LoVo (cell line): ENCODE measurements at regions not wholly inside any gene's neighbourhood (a gene's known extent, or its start where the extent isn't known, plus 50 kb on each side); places are given as distances from the start of the nearest gene placed in this dataset.
"Not testable (repeated sequence)": the region's sequence is repeated elsewhere in the genome, so short reads cannot be mapped to it uniquely, and the experiment has no call there.

Experiments
- DNase-seq: peaks from one replicate; pipeline ENCODE4 v3.0.0-alpha.2; 2016; ENCODE audit warnings: low spot score

- no peak for DNase-seq
These were observed 81.4 kb downstream of the RERGL start for GRCh38 chr12:18008642-18009041.

DNA sequence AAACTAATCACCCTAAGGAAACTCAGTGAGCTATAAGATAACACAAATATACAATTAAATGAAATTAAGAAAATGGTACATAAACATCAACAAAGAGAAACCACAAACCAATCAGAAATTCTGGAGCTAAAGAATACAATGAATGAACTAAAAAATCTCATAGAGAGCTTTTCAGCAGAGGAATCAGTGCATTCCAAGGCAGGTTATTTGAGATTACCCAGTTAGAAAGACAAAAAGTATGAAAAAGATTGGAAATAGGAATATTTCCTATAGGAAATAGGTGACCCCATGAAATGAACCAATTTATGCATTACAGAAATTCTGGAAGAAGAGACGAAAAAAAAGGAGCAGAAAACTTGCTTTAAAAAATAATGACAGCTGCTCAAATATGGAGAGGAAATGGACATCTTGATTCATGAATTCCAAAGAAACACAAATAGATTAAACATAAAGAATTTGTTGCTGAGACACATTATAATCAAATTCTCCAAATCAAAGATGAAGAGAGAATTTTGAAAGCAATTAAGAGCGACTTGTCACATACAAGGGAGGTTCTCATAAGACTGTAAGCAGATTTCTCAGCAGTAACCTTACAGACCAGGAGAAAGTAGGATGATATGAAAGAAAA lies 90.7 kb downstream of the RERGL start:
- no peak for DNase-seq

DNA sequence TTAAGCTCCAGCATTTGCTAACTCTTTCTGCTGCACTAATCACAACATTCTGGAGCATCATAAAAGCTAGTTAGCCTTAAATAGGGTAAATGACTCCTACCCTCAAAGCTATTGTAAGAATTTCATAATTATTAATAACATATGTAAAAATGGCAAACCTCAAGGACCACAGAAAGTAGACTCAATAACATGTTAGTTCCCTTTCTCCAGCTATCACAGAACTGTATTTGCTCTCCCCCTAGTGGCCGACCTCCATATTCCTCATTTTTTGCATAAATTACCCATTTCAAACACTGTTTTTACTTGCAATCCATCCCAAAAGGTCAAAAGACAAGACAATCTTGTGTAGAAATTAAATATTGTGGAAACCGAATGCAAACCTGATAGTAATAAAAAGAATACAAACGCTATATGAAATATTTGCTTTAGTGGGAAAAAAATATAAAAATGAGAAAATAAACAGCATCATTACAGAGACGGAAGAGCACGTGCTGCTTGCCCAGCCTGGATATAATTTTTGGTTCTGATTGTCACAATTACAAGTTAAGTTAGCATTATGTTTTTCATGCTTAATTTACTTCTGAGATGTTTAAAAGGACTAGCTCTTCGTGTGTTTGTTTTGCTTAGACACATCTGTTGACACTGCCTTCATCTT lies 97.9 kb downstream of the RERGL start:
- DNase-seq: peak; percentile 56

DNA sequence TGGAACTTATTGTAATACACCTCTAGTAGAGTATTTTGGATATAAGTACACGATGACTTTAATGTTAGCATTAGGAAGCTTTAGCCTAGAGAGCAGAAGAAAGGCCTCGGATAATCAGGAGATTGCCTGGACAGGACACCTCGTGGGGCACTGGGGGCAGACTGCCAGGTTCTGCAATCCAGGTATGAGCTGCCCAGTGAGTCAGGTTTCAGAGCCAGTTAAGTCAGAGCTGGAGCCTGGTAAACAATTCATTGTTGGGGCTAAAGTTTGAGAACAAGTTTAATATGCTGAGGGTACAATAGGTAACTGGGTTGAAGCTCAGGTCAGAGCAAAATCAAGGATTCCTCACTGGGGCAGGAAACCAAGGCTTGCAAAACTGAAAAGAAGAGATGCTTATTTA lies 107.4 kb downstream of the RERGL start:
- DNase-seq: no peak

DNA sequence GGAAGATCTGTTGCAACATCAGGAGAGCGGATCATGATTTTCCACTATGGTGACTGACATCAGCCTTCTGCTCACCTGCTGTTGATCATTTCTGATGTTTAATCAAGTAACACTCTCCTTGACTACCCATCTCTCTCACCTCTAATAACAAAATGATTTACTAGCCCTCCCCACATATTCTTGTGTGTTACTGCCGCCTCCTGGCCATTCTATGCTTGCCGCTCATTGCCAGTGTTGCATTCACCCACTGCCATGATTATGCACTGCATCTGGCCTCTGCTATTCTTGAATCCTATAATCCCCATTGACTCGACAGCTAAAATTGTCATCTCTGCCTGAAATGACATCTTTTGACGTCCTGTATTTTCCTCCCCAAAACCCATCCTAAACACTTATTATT lies 113.8 kb downstream of the RERGL start:
- no peak for DNase-seq

- DNase-seq: no peak
These were observed 114.2 kb downstream of the RERGL start for GRCh38 chr12:17975763-17976162.

DNA sequence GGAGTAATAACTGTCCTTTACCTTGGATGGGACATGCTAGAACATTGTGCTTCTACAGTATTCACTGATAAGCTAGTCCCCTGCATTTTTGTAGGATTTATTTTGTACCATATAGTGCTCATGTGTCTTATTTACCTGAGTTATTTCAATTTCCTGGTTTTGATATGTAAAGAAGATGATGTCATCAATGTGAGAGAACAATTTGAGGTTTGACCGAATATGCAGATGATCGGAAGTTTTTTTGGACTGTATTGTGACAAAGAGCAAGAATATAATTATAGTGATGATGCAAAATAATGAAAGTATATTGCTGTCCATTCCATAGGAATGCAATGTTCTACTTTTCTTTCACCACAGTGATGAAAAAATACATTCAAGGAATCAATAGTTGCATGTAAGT lies 114.8 kb downstream of the RERGL start:
- DNase-seq: no peak

DNA sequence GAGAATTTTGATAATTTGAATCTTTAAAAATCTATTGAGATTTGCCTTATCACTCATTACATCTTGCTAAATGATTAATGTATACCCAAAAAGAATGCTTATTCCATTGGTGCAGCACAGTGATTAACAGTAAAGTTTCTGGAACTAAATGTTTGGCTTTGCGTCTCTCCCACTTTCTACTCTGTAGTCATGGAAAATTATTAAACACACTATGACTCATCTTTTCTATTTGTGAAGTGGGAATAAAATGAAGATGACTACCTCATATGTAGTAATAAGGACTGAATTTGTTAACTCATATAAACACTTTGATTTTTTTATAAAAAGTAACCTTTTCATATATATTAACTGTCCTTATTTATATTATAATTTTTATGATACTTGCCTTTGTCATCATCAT lies 118.1 kb downstream of the RERGL start:
- DNase-seq: no peak

GRCh38 chr12:17954788-17955187 lies 135.2 kb downstream of the RERGL start:
- DNase-seq: no peak

- no peak for DNase-seq
These were observed 139.1 kb downstream of the RERGL start for GRCh38 chr12:17950898-17951297.

GRCh38 chr12:17949558-17950141 lies 140.3 kb downstream of the RERGL start:
- no peak for DNase-seq

GRCh38 chr12:17928708-17929366 lies 161.2 kb downstream of the RERGL start:
- peak; percentile 69 for DNase-seq

DNA sequence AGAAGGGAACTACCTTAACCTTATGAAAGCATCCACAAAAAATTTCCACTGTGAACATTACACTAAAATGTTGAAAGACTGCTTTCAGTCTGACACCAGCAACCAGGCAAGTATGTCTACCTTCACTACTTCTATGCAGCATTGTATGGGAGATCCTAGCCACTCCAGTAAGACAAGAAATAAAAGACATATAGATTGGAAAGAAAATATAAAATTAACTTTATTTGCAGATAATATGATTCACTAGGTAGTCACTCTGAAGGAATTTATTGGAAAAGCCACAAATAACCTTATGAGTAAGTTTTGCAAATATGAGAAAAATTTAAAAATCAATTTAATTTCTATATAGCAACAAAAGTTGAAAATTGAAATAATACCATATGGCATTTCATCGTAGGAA lies 172.0 kb downstream of the RERGL start:
- no peak for DNase-seq

DNA sequence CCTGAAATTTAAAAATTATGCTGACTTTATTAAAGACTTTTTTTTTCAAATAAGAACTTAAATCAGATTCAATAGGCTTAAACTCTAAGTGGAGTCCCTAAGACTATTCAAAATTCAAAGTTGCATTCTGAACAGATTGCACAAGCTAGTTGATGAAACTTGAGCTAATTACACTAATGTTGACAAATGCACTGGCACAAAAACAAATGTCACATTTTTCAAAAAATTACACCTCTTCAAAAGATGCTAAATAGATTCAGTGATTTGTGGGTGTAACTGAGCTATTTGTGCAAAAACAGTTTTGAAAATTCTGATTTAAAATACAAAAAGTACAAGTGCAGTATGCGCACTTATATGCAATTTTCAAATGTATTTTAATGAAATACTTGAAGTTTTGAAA lies 205.4 kb downstream of the RERGL start:
- DNase-seq: no peak

DNA sequence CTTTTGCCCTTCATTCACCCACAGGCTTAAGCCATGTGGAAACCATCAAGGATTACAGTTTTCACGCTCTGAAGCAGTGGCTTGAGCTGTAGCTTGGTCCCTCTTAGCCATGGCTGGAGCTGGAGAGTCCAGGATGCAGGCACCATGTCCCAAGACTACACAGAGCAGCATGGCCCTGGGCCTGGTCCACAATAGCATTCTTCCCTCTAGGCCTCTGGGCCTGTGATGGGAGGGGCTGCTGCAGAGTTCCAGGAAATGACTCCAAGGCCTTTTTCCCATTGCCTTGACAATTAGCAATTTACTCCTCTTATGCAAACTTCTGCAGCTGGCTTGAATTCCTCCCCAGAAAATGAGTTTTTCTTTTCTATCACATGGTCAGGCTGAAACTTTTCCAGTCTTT lies 211.3 kb downstream of the RERGL start:
- no peak for DNase-seq

- DNase-seq: no peak
These were observed 214.8 kb downstream of the RERGL start for GRCh38 chr12:17875230-17875629.

DNA sequence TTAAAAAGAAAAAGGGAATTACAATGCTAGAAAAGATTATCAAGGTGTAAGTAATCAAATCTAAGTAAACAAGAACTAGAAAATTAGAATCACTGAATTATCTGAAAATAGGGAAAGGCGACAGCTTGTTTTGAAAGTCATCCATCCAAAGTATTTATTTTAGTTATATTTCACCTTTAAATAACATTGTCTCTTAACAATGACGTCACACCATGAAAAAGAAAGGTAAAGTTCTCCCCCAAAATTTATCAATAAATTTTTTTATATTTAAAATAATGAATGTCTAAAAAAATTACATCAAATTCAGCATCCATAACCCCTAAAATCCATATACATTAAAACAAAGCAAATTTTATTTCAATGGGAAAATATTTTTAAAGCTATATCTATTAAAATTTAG lies 223.2 kb downstream of the RERGL start:
- DNase-seq: no peak

- not testable (repeated sequence) for DNase-seq
These were observed 234.4 kb downstream of the RERGL start for GRCh38 chr12:17855548-17855947.

- DNase-seq: no peak
These were observed 236.9 kb downstream of the RERGL start for GRCh38 chr12:17853054-17853453.

DNA sequence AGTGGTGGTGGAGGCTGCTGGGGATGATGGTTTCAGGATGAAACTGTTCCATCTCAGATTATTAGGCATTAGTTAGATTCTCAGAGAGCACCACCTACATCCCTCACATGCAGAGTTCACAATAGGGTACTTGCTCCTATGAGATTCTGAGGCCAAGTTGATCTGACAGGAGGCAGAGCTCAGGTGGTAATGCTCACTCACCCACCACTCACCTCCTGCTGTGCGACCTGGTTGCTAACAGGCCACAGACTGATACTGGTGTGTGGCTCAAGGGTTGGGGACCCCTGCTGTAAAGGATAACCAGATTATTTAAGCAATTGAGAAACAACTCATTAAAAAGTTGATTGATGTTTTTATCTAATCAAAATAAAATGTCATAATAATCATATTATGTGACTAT lies 248.5 kb downstream of the RERGL start:
- no peak for DNase-seq

- no peak for DNase-seq
These were observed 260.2 kb downstream of the RERGL start for GRCh38 chr12:17829813-17830212.

- no peak for DNase-seq
These were observed 271.1 kb downstream of the RERGL start for GRCh38 chr12:17818931-17819330.

- DNase-seq: no peak
These were observed 279.6 kb downstream of the RERGL start for GRCh38 chr12:17810399-17810798.
